Breast epithelium (tissue), 3 donors: ENCODE measurements at regions not wholly inside any gene's neighbourhood (a gene's known extent, or its start where the extent isn't known, plus 50 kb on each side); places are given as distances from the start of the nearest gene placed in this dataset.

Experiments
- POLR2AphosphoS5 ChIP-seq, 3 donors: sonication (generic); formaldehyde crosslinking; IDR thresholded peaks; one replicate each; pipeline ENCODE4 v1.6.1; 2017; ENCODE audit warnings: antibody characterized with exemption in 3 of 3
- TF ChIP-seq, protein P1 (sequence below), 3 donors: fragments of 450-650 bp; IDR thresholded peaks; one replicate each; pipeline ENCODE4 v1.5.1; 2016 to 2017; ENCODE audit warnings: antibody characterized with exemption in 3 of 3, mild to moderate bottlenecking in 3 of 3, moderate library complexity in 3 of 3

DNA sequence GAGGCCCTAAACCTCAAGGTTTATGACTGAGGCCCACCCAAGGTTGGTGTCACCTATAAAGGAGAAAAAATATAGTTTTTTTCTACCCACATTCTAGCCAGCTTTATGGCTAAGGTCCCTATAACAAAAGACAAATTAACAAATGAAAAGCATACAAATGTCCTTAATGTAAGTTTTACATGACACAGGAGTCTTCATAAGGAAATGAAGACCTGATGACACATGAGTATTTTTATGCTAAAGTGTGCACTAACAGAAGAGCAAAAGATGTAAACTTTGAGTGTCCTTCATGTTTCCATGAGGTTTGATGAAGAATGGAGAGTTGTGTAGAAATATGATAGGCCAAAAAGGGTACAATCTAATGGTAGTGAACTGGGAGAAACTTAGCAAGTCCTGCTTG, 114.7 kb upstream of the INTU start:
- TF ChIP-seq, protein P1, sequence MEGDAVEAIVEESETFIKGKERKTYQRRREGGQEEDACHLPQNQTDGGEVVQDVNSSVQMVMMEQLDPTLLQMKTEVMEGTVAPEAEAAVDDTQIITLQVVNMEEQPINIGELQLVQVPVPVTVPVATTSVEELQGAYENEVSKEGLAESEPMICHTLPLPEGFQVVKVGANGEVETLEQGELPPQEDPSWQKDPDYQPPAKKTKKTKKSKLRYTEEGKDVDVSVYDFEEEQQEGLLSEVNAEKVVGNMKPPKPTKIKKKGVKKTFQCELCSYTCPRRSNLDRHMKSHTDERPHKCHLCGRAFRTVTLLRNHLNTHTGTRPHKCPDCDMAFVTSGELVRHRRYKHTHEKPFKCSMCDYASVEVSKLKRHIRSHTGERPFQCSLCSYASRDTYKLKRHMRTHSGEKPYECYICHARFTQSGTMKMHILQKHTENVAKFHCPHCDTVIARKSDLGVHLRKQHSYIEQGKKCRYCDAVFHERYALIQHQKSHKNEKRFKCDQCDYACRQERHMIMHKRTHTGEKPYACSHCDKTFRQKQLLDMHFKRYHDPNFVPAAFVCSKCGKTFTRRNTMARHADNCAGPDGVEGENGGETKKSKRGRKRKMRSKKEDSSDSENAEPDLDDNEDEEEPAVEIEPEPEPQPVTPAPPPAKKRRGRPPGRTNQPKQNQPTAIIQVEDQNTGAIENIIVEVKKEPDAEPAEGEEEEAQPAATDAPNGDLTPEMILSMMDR (IDR thresholded peaks at IDR 0.05), result no peak
- TF ChIP-seq POLR2AphosphoS5 (IDR thresholded peaks at IDR 0.05), result no peak
